ENCODE measurements at regions not wholly inside any gene's neighbourhood (a gene's known extent, or its start where the extent isn't known, plus 50 kb on each side); places are given as distances from the start of the nearest gene placed in this dataset.

DNA sequence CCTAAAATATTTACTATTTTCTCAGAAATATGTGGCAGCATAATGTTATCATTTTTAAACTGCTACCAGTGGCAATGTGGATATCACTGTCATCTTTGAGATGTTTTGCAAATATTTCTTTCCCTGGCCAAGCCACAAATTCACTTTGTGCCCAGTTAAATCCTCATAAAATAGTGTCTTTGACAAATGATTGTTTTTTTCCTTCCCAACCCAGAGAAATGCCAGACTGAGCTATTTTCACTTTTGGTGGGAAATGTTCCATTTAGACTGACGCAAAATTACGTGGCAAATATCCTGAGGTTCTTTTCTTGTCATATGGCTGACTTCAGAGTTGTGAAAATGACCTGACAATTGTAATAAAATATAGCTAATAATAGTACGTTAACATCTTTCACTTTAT is 807.0 kb upstream of the SOX9 start:
- Histone ChIP-seq H3K9me3 (ENCODE audit: low read depth, low read length, poor library complexity, severe bottlenecking) (peaks cover 6% of the 10 kb centered on the region), H3K4me1 (ENCODE audit: insufficient read depth, low read length, poor library complexity, severe bottlenecking) (no peaks in the 10 kb centered on the region), H3K4me3 (ENCODE audit: low read depth, low read length, poor library complexity, severe bottlenecking) (no peak overlapping the region), H3K27ac (ENCODE audit: low read depth, low read length, poor library complexity, severe bottlenecking) (no peak overlapping the region), H3K36me3 (ENCODE audit: insufficient read depth, low read length, poor library complexity, severe bottlenecking) (no peaks in the 10 kb centered on the region), H3K27me3 (replicated peaks; ENCODE audit: insufficient read depth, low read depth, low read length, poor library complexity) (no peaks in the 10 kb centered on the region)
- no peak for DNase-seq (ENCODE audit: low spot score)
- ChIA-PET POLR2A (ENCODE audit: low non-redundant PET) (no interaction called here), CTCF (no interaction called here)
- no peak for TF ChIP-seq CTCF (conservative IDR thresholded peaks at IDR 0.05; ENCODE audit: low read depth, low read length)
- no peak for TF ChIP-seq EZH2 (IDR thresholded peaks at IDR 0.05; ENCODE audit: borderline replicate concordance, low read depth, low read length, poor library complexity, severe bottlenecking)
- no TSS peak for BruUV-seq (replicated peaks)
- intact Hi-C loops (cut with micrococcal nuclease; ENCODE audit: unreplicated experiment): no loop called here

- H3K4me3 ChIP-seq (ENCODE audit: low read depth, low read length, poor library complexity, severe bottlenecking): no peak overlapping the region
- ChIA-PET CTCF (no interaction called here), POLR2A (ENCODE audit: low non-redundant PET) (no interaction called here)
- no peak for DNase-seq (ENCODE audit: low spot score)
- intact Hi-C loops (cut with micrococcal nuclease; ENCODE audit: unreplicated experiment): no loop called here
- TF ChIP-seq EZH2 (IDR thresholded peaks at IDR 0.05; ENCODE audit: borderline replicate concordance, low read depth, low read length, poor library complexity, severe bottlenecking) (no peak), CTCF (conservative IDR thresholded peaks at IDR 0.05; ENCODE audit: low read depth, low read length) (no peak)
- H3K27ac ChIP-seq (ENCODE audit: low read depth, low read length, poor library complexity, severe bottlenecking): no peak overlapping the region
- no peaks in the 10 kb centered on the region for H3K4me1 ChIP-seq (ENCODE audit: insufficient read depth, low read length, poor library complexity, severe bottlenecking)
- H3K36me3 ChIP-seq (ENCODE audit: insufficient read depth, low read length, poor library complexity, severe bottlenecking): no peaks in the 10 kb centered on the region
- H3K9me3 ChIP-seq (ENCODE audit: low read depth, low read length, poor library complexity, severe bottlenecking): peaks cover 10% of the 10 kb centered on the region
- no TSS peak for BruUV-seq (replicated peaks)
- no peaks in the 10 kb centered on the region for H3K27me3 ChIP-seq (replicated peaks; ENCODE audit: insufficient read depth, low read depth, low read length, poor library complexity)
Observed at GRCh38 chr17:71315568-71315967, 805.3 kb upstream of the SOX9 start.

DNA sequence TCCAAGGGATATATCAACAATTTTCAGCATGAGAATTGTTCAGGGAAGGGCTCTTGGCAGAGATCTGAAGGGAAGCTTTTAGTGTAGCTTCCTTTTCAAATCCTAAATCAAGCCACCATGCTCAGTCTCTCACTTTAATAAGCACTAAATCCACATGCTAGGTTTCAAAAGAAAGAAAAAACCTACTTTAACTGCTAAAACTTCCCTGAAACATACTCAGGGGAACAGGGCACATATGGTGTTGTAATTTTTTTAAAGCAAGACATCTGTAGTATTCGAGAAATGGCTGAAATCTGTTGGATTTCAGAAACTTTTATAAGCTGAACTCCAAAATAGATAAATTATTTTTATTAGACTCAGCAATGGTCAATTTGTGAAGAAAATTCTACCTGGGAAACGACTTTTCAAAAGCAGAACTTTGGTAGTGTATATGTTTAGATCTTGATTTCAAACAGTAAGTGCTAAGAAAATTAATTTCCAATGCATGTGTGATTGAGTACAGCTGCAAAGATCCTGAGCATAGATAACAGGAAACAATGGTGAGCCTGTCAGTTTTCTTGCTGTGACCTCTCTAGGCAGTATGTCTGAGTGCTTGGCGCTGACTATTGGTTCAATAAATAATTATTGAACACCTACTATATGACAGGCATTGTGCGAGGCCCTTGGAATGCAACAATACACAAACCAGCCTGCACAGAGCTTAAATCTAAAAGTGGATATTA is 804.5 kb upstream of the SOX9 start:
- Histone ChIP-seq H3K36me3 (ENCODE audit: insufficient read depth, low read length, poor library complexity, severe bottlenecking) (no peaks in the 10 kb centered on the region), H3K27ac (ENCODE audit: low read depth, low read length, poor library complexity, severe bottlenecking) (no peak overlapping the region), H3K4me1 (ENCODE audit: insufficient read depth, low read length, poor library complexity, severe bottlenecking) (no peaks in the 10 kb centered on the region), H3K4me3 (ENCODE audit: low read depth, low read length, poor library complexity, severe bottlenecking) (no peak overlapping the region), H3K27me3 (replicated peaks; ENCODE audit: insufficient read depth, low read depth, low read length, poor library complexity) (no peaks in the 10 kb centered on the region), H3K9me3 (ENCODE audit: low read depth, low read length, poor library complexity, severe bottlenecking) (peaks cover 10% of the 10 kb centered on the region)
- no peak for DNase-seq (ENCODE audit: low spot score)
- CTCF ChIA-PET: no interaction called here
- POLR2A ChIA-PET (ENCODE audit: low non-redundant PET): no interaction called here
- BruUV-seq (replicated peaks): no TSS peak
- intact Hi-C loops (cut with micrococcal nuclease; ENCODE audit: unreplicated experiment): no loop called here
- TF ChIP-seq CTCF (conservative IDR thresholded peaks at IDR 0.05; ENCODE audit: low read depth, low read length) (no peak), EZH2 (IDR thresholded peaks at IDR 0.05; ENCODE audit: borderline replicate concordance, low read depth, low read length, poor library complexity, severe bottlenecking) (no peak)
